CD4-positive, alpha-beta T cell treated with Interleukin-10 for 1 hour (primary cell): ENCODE measurements at regions not wholly inside any gene's neighbourhood (a gene's known extent, or its start where the extent isn't known, plus 50 kb on each side); places are given as distances from the start of the nearest gene placed in this dataset.

Experiments used
- DNase-seq: peaks from one replicate; pipeline ENCODE4 v3.0.0-alpha.2; 2020

DNA sequence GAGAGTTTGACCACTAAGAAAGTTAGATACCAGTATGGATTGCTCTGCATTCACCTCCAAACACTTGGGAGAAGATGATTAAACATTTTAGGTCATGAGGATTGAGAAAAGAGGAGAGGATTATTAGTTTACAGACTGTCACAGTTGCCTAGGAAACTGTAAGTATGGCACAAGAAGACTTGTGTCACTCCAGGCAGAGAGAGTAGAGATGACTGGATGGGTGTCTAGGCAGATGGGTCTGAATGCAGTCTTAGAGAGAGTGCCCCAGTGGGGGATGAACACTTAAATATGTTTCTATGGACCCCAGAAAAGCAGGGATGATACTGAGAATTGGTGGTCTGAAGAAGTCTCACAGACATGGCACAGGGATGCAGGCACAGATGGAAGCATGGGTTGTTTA, 477.6 kb upstream of the B3GALT2 start:
- DNase-seq, result no peak

DNA sequence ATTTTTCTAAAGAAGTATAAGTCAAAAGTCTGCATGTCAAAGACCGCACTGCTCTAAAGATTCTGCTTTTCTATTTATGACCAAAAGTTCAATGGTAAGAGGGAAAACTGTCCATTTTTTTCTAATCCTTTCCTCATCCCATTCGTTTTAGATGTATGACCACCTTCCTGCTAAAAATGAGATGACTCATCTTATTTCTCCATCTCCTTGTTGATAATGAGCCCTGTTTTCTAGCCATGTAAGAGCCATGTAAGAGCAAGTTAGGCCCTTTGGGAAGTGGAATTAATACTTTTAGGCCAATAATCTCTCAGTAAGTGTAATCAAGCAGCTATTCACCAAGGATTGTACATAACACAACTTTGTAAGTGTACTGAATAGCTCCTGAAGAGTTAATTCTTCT, 475.6 kb upstream of the B3GALT2 start:
- DNase-seq, result no peak

- DNase-seq, result no peak
Measured at GRCh38 chr1:193661385-193661784, 475.0 kb upstream of the B3GALT2 start.

DNA sequence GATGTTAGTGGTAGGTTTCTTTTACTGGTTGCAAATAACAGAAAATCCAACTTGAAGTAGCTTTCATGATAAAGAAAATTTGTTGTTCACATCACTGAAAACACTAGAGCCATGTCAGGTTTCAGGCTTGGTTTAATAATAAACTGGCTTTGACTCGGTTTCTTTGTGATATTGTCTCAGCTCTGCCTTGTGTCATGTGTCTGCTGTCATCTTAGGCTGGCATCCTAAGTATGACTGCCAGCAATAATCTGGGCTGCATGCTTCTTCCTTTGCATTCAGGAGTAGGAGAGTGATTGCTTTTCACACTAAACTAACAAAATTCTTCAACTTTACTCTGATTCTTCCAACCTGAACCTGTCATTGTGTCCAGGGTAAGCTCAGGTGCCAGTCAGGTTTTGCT, 474.0 kb upstream of the B3GALT2 start:
- no peak for DNase-seq

- DNase-seq, result no peak
Measured at GRCh38 chr1:193658691-193659090, 472.3 kb upstream of the B3GALT2 start.

GRCh38 chr1:193658081-193658480, 471.7 kb upstream of the B3GALT2 start:
- DNase-seq, result no peak

DNA sequence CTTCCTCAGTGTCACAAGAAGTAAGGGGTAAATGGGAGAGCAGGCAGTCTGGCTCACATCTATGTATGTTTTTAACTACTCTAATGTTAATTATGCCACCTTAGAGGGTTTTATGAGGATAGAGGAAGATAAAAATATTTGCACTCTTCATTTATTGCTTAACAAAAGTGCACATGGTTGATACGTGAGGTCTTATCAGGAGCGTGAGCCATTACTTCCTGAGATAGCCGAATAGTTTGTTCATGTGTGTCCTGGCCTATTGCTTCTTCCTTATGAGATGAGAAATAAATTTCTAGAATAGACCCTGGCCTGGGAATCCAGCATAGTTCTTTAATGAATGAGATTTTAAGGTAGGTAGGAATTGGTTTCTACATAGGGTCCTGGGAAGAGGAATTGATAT, 471.1 kb upstream of the B3GALT2 start:
- no peak for DNase-seq

GRCh38 chr1:193656841-193657240, 470.4 kb upstream of the B3GALT2 start:
- no peak for DNase-seq

GRCh38 chr1:193654951-193655735, 468.7 kb upstream of the B3GALT2 start:
- DNase-seq, result no peak

DNA sequence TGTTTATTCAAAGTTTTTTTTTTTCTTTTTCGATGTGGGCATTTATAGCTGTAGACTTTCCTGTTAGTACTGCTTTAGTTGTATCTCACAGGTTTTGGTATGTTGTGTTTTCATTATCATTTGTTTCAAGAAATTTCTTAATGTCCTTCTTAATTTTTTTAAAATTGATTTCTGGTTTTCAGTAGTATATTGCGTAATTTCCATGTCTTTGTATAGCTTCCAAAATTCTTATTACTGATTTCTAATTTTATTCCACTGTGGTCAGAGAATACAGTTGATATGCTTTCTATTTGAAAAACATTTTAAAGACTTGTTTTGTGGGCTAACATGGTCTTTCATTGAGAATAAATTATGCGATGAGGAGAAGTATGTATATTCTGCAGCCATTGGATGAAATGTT, 463.2 kb upstream of the B3GALT2 start:
- no peak for DNase-seq

DNA sequence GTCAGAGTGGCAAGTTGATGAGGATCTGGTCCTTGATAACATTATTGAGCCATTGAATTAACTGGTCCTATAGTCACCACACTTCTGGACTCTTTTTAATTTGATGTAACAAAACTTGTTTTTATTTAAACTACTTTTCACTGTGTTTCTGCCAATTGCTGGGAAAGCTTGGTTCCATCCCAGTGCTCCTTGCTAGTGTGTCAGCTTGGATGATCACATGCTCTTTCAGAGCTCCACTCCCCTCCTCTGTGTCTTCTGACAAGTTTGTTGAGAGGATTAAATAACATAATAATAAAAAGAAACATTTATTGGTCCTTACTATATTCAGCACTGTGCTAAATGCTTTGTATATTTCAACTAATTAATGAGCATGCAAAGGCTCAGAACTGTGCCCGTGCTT, 448.5 kb upstream of the B3GALT2 start:
- no peak for DNase-seq

GRCh38 chr1:193634470-193634869, 448.1 kb upstream of the B3GALT2 start:
- DNase-seq, result peak; percentile 35

GRCh38 chr1:193633991-193634390, 447.6 kb upstream of the B3GALT2 start:
- no peak for DNase-seq

DNA sequence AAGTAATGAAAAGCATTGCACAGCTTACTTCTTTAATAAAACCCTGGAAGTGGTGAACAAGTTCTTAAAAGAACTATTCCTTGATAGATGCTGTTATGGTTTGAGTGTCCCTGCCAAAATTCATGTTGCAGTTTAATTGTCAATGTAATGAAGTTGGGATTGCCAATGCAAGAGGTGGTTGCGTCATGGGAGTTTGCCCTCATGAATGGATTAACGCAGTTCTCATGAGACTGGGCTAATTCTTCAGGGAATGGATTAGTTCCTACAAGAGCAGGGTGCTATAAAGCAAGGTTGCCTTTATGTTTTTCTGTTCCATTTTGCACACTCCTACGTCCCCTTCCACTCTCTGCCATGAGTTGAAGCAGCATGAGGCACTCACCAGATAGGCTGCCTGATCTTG, 446.7 kb upstream of the B3GALT2 start:
- DNase-seq, result no peak

DNA sequence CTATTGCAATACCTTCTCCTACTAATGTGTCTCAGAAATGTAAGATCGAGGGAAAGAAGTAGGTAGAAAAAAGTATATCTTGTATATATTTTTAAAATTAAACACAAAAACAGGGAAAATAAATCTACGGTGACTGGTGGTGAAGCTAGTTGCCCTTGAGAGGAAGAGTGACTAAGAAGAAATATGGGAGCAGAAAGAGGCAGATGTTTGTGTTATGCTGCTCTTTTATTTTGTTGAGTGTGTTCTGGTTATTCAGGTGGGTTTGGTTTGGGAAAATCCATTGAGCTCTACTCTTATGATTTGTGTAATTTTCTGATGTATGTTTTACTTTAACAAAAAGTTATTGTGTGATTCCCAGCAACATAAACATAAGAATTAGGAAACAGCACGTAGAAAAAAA, 444.9 kb upstream of the B3GALT2 start:
- no peak for DNase-seq

DNA sequence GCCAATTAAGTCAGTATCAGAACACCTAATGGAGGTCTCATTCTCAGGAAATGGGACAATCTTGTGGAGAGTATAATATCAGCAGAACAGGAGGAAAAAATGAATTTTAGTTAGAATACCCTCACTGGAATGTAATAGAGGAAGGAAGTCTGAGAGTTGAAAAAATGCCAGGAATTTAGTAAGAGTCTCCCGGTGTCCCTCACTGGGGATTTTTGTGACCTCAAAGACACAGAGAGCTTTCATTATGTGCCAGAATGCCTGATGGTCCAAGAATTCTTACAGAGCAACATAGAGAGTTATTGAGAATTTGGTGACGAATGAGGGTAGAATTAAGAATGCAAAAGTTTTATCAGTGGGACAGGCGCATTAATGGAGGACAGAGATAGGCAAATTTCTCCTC, 443.5 kb upstream of the B3GALT2 start:
- no peak for DNase-seq

DNA sequence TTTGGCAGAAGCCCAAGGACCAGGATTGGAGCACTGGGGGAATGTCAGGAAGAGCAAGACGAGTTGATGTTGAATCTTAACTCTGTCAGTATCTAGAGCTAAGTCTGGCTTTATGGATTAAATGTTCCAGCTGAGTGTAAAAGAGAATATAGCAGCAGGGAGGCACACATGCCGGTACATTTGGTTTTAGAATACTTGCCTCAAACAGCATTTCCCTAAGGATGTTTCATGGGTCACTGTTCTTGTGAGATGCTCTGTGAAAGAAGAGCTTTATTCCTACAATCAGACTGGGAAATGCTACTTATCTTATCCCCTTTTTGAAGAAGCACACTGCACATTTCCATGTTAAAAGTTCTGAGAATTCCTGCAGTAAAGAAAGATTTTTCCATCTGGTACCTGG, 440.3 kb upstream of the B3GALT2 start:
- no peak for DNase-seq

- no peak for DNase-seq
Measured at GRCh38 chr1:193625255-193625654, 438.8 kb upstream of the B3GALT2 start.

GRCh38 chr1:193619911-193620310, 433.5 kb upstream of the B3GALT2 start:
- DNase-seq, result no peak

DNA sequence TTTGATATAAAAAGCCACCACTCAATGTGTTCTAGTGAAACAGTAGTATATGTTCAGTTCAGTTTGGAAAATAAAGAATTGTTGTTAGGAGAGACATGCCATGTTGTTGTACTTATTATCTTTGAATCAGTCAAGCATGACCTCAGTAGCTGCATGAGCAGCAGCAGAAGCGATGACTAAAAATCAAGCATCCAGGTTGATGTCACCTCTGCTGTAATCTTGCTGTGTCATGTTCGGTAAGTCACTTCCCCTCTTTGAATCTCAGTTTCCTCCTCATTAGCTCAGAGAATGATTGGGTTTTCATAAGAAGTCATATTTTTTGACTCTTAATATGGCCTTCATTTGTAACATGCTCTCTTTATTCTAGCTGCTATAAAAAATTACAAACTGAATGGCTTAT, 428.4 kb upstream of the B3GALT2 start:
- no peak for DNase-seq

GRCh38 chr1:193614275-193614674, 427.9 kb upstream of the B3GALT2 start:
- DNase-seq, result no peak

- DNase-seq, result no peak
Measured at GRCh38 chr1:193613041-193613440, 426.6 kb upstream of the B3GALT2 start.

DNA sequence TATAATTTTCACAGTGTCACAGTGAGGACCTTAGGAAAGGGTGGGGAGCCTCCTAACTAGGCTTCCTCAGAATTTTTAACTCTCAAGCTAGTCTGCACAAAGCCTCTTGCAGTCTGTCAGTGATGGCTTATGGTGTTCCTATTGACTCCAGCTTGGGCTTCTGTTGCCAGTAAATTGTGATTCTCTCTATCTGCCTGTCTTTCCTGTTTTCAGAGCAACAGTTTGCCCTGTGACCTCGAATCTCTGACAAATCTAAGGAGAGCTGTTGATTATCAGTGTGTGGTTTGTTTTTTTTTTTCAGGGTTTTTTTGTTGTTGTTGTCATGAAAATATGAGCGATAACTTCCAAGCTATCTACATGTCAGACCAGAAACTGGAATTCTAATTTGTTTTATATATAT, 423.2 kb upstream of the B3GALT2 start:
- peak; percentile 19 for DNase-seq

DNA sequence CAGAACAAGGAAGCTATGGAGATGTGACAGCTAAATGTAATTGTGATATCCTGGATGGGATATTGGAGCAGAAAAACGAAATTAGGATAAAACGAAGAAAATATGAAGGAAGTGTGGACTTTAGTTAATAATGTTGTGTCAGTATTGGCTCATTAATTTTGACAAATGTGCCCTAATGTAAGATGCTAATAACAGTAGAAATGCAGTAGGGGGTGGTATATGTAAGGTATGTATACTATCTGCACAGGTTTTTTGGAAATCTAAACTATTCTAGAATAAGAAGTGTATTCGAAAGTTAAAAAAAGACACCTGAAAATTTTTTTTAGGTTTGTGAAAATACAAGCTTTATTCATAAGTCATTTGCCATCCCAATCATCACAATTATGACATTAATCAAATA, 421.4 kb upstream of the B3GALT2 start:
- DNase-seq, result no peak

- no peak for DNase-seq
Measured at GRCh38 chr1:193606035-193606434, 419.6 kb upstream of the B3GALT2 start.
